GM23248 (cell line): ENCODE measurements at regions not wholly inside any gene's neighbourhood (a gene's known extent, or its start where the extent isn't known, plus 50 kb on each side); places are given as distances from the start of the nearest gene placed in this dataset.

ENCODE experiments used
- EZH2 ChIP-seq: fragments of 200-600 bp; sonication (generic); IDR thresholded peaks from 2 replicates; pipeline ENCODE4 v1.6.1; 2018; ENCODE audit warnings: antibody characterized with exemption, mild to moderate bottlenecking; ENCODE audit not compliant: insufficient read depth, poor library complexity, severe bottlenecking
- EZH2phosphoT487 ChIP-seq: fragments of 200-600 bp; sonication (generic); IDR thresholded peaks from 2 replicates; pipeline ENCODE4 v1.6.1; 2018; ENCODE audit warnings: antibody characterized with exemption, moderate library complexity, mild to moderate bottlenecking, low read depth; ENCODE audit not compliant: insufficient read depth

- no peak for TF ChIP-seq EZH2
- TF ChIP-seq EZH2phosphoT487 = no peak
Observed at GRCh38 chr11:109974523-109974922, 118.7 kb upstream of the ZC3H12C start.
